ENCODE measurements at regions not wholly inside any gene's neighbourhood (a gene's known extent, or its start where the extent isn't known, plus 50 kb on each side); places are given as distances from the start of the nearest gene placed in this dataset.

DNA sequence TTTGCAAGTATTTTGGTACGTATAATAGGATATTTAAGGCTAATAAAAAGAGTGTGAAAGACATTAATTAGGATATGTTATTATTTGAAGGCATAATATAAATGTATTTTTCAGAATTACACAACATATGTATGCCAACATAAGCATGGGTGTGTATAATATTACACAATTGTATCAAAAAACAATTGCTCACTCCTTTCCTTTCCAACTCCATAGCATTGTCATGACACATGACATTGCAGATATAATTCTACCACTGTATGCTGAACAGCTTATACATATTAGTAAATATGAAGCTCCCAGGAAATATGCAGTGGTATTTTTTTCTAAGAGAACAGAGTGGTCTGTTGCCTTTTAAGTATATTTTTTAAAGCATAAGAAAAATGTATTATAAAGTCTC lies 593.1 kb downstream of the TMX3 start:
- TF ChIP-seq CTCF (IDR thresholded peaks at IDR 0.05; ENCODE audit: control extremely low read depth in 1 of 3, insufficient read depth in 1 of 3, low read depth in 1 of 3, low read length in 3 of 3): no peak
- no peak for TF ChIP-seq SIN3A (conservative IDR thresholded peaks at IDR 0.05 in 1 of 2, IDR thresholded peaks at IDR 0.05 in 1 of 2; ENCODE audit: low read depth in 1 of 2, low read length in 2 of 2)
- TF ChIP-seq CREB1 (IDR thresholded peaks at IDR 0.05): no peak
- no peak for TF ChIP-seq FOSL1 (IDR thresholded peaks at IDR 0.05; ENCODE audit: insufficient read depth, low read depth, low read length)
